SK-N-SH treated with all-trans-retinoic acid at 6 μM for 48 hours (cell line): ENCODE measurements at regions not wholly inside any gene's neighbourhood (a gene's known extent, or its start where the extent isn't known, plus 50 kb on each side); places are given as distances from the start of the nearest gene placed in this dataset.

Source experiments
- ATAC-seq: fragments of 200-7000 bp; cut with Tn5 transposase; 3 replicates; pipeline ENCODE4 v1.9.1; 2020; ENCODE audit warnings: mild to moderate bottlenecking, moderate library complexity
- ARNTL ChIP-seq: fragments of 450-650 bp; formaldehyde crosslinking; IDR thresholded peaks from 2 replicates; pipeline ENCODE4 v1.5.0; 2020; ENCODE audit warnings: low read depth, mild to moderate bottlenecking, moderate library complexity, borderline replicate concordance
- BACH2 ChIP-seq: fragments of 250-450 bp; sonication (Bioruptor Pico); IDR thresholded peaks from 2 replicates; pipeline ENCODE4 v1.9.0; 2021; ENCODE audit warnings: mild to moderate bottlenecking, borderline replicate concordance
- CREB5 ChIP-seq: fragments of 250-450 bp; sonication (Bioruptor Pico); IDR thresholded peaks from 2 replicates; pipeline ENCODE4 v1.5.1; 2020; ENCODE audit warnings: low read depth, mild to moderate bottlenecking, moderate library complexity
- CSDC2 ChIP-seq: fragments of 250-450 bp; sonication (Bioruptor Pico); IDR thresholded peaks from 2 replicates; pipeline ENCODE4 v1.5.0; 2020; ENCODE audit warnings: mild to moderate bottlenecking, moderate library complexity
- CSRNP3 ChIP-seq: fragments of 250-450 bp; sonication (Bioruptor Pico); IDR thresholded peaks from 2 replicates; pipeline ENCODE4 v1.5.1; 2021; ENCODE audit warnings: mild to moderate bottlenecking, moderate library complexity
- GLIS3 ChIP-seq: fragments of 250-450 bp; sonication (Bioruptor Pico); IDR thresholded peaks from 2 replicates; pipeline ENCODE4 v1.5.0; 2020; ENCODE audit warnings: mild to moderate bottlenecking, moderate library complexity
- OSR1 ChIP-seq: fragments of 250-450 bp; sonication (Bioruptor Pico); IDR thresholded peaks from 2 replicates; pipeline ENCODE4 v1.8.0; 2022; ENCODE audit warnings: moderate library complexity, mild to moderate bottlenecking, inconsistent platforms
- PATZ1 ChIP-seq: fragments of 250-450 bp; sonication (Bioruptor Pico); IDR thresholded peaks from 2 replicates; pipeline ENCODE4 v1.8.0; 2020; ENCODE audit warnings: mild to moderate bottlenecking, moderate library complexity, borderline replicate concordance
- POU6F1 ChIP-seq: fragments of 250-450 bp; sonication (Bioruptor Pico); IDR thresholded peaks from 2 replicates; pipeline ENCODE4 v1.8.0; 2021; ENCODE audit warnings: low read depth, mild to moderate bottlenecking, moderate library complexity, borderline replicate concordance
- PPARA ChIP-seq: fragments of 250-450 bp; sonication (Bioruptor Pico); IDR thresholded peaks from 2 replicates; pipeline ENCODE4 v1.5.0; 2020; ENCODE audit warnings: mild to moderate bottlenecking, borderline replicate concordance
- RARB ChIP-seq: fragments of 250-450 bp; sonication (Bioruptor Pico); IDR thresholded peaks from 2 replicates; pipeline ENCODE4 v1.8.0; 2021; ENCODE audit warnings: mild to moderate bottlenecking, moderate library complexity
- SNAI2 ChIP-seq: fragments of 250-450 bp; sonication (Bioruptor Pico); IDR thresholded peaks from 2 replicates; pipeline ENCODE4 v1.5.0; 2020; ENCODE audit warnings: mild to moderate bottlenecking, moderate library complexity
- TCF4 ChIP-seq: fragments of 250-450 bp; sonication (Bioruptor Pico); IDR thresholded peaks from 2 replicates; pipeline ENCODE4 v1.8.0; 2021; ENCODE audit warnings: mild to moderate bottlenecking, moderate library complexity, borderline replicate concordance
- TSHZ2 ChIP-seq: fragments of 250-450 bp; sonication (Bioruptor Pico); IDR thresholded peaks from 2 replicates; pipeline ENCODE4 v1.5.0; 2020; ENCODE audit warnings: mild to moderate bottlenecking, moderate library complexity
- ZC3H10 ChIP-seq: fragments of 250-450 bp; sonication (Bioruptor Pico); IDR thresholded peaks from 2 replicates; pipeline ENCODE4 v1.5.1; 2021; ENCODE audit warnings: mild to moderate bottlenecking, moderate library complexity
- ZFP3 ChIP-seq: fragments of 250-450 bp; sonication (Bioruptor Pico); IDR thresholded peaks from 2 replicates; pipeline ENCODE4 v1.5.0; 2020; ENCODE audit warnings: mild to moderate bottlenecking, moderate library complexity
- ZFP30 ChIP-seq: fragments of 450-650 bp; formaldehyde crosslinking; IDR thresholded peaks from 2 replicates; pipeline ENCODE4 v1.5.0; 2022; ENCODE audit warnings: mild to moderate bottlenecking, moderate library complexity
- ZNF565 ChIP-seq: fragments of 450-650 bp; formaldehyde crosslinking; conservative IDR thresholded peaks from 2 replicates; pipeline ENCODE4 v1.5.0; 2020; ENCODE audit warnings: low read depth, mild to moderate bottlenecking, moderate library complexity
- ZNF8 ChIP-seq: fragments of 450-650 bp; formaldehyde crosslinking; IDR thresholded peaks from 2 replicates; pipeline ENCODE4 v1.5.0; 2020; ENCODE audit warnings: mild to moderate bottlenecking, moderate library complexity

- TF ChIP-seq TSHZ2 (CRISPR knock-in tag), result no peak
- no peak for TF ChIP-seq CSDC2 (CRISPR knock-in tag)
- no peak for TF ChIP-seq BACH2 (CRISPR knock-in tag)
- no peak for TF ChIP-seq SNAI2 (CRISPR knock-in tag)
- no peak for TF ChIP-seq PATZ1
- no peak for TF ChIP-seq CSRNP3
- TF ChIP-seq GLIS3 (CRISPR knock-in tag), result no peak
- no peak for TF ChIP-seq TCF4 (CRISPR knock-in tag)
- TF ChIP-seq ZFP3 (CRISPR knock-in tag), result no peak
- TF ChIP-seq ZNF8 (CRISPR knock-in tag), result no peak
- no peak for TF ChIP-seq ZFP30
- TF ChIP-seq, all 23 proteins: peak for 0
Measured at GRCh38 chr19:28829762-28830161, 383.2 kb downstream of the UQCRFS1 start (continued).

- no peak for TF ChIP-seq CSRNP3
- no peak for TF ChIP-seq ZNF565 (CRISPR knock-in tag)
- no peak for TF ChIP-seq ARNTL
- no peak for TF ChIP-seq TCF4 (CRISPR knock-in tag)
- no peak for TF ChIP-seq CREB5 (CRISPR knock-in tag)
- no peak for TF ChIP-seq ZNF8 (CRISPR knock-in tag)
- TF ChIP-seq ZC3H10 (CRISPR knock-in tag), result no peak
- TF ChIP-seq CSDC2 (CRISPR knock-in tag), result no peak
- no peak for TF ChIP-seq SNAI2 (CRISPR knock-in tag)
- TF ChIP-seq RARB (CRISPR knock-in tag), result no peak
- no peak for TF ChIP-seq GLIS3 (CRISPR knock-in tag)
- TF ChIP-seq PPARA (CRISPR knock-in tag), result no peak
- TF ChIP-seq TSHZ2 (CRISPR knock-in tag), result no peak
- TF ChIP-seq POU6F1, result no peak
- TF ChIP-seq OSR1 (CRISPR knock-in tag), result no peak
- TF ChIP-seq ZFP3 (CRISPR knock-in tag), result no peak
- no peak for ATAC-seq
Measured at GRCh38 chr19:28829359-28829758, 383.6 kb downstream of the UQCRFS1 start.
